ENCODE measurements at regions not wholly inside any gene's neighbourhood (a gene's known extent, or its start where the extent isn't known, plus 50 kb on each side); places are given as distances from the start of the nearest gene placed in this dataset.

- TF ChIP-seq, protein P1, sequence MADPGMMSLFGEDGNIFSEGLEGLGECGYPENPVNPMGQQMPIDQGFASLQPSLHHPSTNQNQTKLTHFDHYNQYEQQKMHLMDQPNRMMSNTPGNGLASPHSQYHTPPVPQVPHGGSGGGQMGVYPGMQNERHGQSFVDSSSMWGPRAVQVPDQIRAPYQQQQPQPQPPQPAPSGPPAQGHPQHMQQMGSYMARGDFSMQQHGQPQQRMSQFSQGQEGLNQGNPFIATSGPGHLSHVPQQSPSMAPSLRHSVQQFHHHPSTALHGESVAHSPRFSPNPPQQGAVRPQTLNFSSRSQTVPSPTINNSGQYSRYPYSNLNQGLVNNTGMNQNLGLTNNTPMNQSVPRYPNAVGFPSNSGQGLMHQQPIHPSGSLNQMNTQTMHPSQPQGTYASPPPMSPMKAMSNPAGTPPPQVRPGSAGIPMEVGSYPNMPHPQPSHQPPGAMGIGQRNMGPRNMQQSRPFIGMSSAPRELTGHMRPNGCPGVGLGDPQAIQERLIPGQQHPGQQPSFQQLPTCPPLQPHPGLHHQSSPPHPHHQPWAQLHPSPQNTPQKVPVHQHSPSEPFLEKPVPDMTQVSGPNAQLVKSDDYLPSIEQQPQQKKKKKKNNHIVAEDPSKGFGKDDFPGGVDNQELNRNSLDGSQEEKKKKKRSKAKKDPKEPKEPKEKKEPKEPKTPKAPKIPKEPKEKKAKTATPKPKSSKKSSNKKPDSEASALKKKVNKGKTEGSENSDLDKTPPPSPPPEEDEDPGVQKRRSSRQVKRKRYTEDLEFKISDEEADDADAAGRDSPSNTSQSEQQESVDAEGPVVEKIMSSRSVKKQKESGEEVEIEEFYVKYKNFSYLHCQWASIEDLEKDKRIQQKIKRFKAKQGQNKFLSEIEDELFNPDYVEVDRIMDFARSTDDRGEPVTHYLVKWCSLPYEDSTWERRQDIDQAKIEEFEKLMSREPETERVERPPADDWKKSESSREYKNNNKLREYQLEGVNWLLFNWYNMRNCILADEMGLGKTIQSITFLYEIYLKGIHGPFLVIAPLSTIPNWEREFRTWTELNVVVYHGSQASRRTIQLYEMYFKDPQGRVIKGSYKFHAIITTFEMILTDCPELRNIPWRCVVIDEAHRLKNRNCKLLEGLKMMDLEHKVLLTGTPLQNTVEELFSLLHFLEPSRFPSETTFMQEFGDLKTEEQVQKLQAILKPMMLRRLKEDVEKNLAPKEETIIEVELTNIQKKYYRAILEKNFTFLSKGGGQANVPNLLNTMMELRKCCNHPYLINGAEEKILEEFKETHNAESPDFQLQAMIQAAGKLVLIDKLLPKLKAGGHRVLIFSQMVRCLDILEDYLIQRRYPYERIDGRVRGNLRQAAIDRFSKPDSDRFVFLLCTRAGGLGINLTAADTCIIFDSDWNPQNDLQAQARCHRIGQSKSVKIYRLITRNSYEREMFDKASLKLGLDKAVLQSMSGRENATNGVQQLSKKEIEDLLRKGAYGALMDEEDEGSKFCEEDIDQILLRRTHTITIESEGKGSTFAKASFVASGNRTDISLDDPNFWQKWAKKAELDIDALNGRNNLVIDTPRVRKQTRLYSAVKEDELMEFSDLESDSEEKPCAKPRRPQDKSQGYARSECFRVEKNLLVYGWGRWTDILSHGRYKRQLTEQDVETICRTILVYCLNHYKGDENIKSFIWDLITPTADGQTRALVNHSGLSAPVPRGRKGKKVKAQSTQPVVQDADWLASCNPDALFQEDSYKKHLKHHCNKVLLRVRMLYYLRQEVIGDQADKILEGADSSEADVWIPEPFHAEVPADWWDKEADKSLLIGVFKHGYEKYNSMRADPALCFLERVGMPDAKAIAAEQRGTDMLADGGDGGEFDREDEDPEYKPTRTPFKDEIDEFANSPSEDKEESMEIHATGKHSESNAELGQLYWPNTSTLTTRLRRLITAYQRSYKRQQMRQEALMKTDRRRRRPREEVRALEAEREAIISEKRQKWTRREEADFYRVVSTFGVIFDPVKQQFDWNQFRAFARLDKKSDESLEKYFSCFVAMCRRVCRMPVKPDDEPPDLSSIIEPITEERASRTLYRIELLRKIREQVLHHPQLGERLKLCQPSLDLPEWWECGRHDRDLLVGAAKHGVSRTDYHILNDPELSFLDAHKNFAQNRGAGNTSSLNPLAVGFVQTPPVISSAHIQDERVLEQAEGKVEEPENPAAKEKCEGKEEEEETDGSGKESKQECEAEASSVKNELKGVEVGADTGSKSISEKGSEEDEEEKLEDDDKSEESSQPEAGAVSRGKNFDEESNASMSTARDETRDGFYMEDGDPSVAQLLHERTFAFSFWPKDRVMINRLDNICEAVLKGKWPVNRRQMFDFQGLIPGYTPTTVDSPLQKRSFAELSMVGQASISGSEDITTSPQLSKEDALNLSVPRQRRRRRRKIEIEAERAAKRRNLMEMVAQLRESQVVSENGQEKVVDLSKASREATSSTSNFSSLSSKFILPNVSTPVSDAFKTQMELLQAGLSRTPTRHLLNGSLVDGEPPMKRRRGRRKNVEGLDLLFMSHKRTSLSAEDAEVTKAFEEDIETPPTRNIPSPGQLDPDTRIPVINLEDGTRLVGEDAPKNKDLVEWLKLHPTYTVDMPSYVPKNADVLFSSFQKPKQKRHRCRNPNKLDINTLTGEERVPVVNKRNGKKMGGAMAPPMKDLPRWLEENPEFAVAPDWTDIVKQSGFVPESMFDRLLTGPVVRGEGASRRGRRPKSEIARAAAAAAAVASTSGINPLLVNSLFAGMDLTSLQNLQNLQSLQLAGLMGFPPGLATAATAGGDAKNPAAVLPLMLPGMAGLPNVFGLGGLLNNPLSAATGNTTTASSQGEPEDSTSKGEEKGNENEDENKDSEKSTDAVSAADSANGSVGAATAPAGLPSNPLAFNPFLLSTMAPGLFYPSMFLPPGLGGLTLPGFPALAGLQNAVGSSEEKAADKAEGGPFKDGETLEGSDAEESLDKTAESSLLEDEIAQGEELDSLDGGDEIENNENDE (IDR thresholded peaks at IDR 0.05; ENCODE audit: insufficient replicate concordance, low read length) = no peak
- no peak for TF ChIP-seq BCL11A (IDR thresholded peaks at IDR 0.05; ENCODE audit: low read depth in 2 of 2, low read length in 2 of 2)
- no peak for TF ChIP-seq TBP (IDR thresholded peaks at IDR 0.05; ENCODE audit: low read depth, low read length)
- TF ChIP-seq MAX (IDR thresholded peaks at IDR 0.05) = no peak
- no peak for TF ChIP-seq TAF7 (optimal IDR thresholded peaks at IDR 0.05; ENCODE audit: borderline replicate concordance, low read depth, low read length)
- TF ChIP-seq HDAC2 (IDR thresholded peaks at IDR 0.05; ENCODE audit: borderline replicate concordance in 1 of 2, low read depth in 2 of 2, low read length in 2 of 2) = no peak
- no peak for TF ChIP-seq GABPA (IDR thresholded peaks at IDR 0.05; ENCODE audit: borderline replicate concordance, insufficient read depth, low read length)
- no peak for TF ChIP-seq KDM5A (IDR thresholded peaks at IDR 0.05; ENCODE audit: low read length)
- TF ChIP-seq ASH2L (IDR thresholded peaks at IDR 0.05; ENCODE audit: low read length) = no peak
- no peak for TF ChIP-seq TAF1 (IDR thresholded peaks at IDR 0.05; ENCODE audit: low read depth, low read length)
- TF ChIP-seq JUN (IDR thresholded peaks at IDR 0.05; ENCODE audit: low read depth, low read length) = no peak
- TF ChIP-seq KDM4A (IDR thresholded peaks at IDR 0.05; ENCODE audit: low read depth, low read length, severe bottlenecking) = no peak
Measured at GRCh38 chr3:187521546-187521945, 148.6 kb downstream of the SST start (continued).

All from H1 (cell line).